HG03575 (cell line): ENCODE measurements at regions not wholly inside any gene's neighbourhood (a gene's known extent, or its start where the extent isn't known, plus 50 kb on each side); places are given as distances from the start of the nearest gene placed in this dataset.

Source experiments
- ATAC-seq: cut with Tn5 transposase; IDR thresholded peaks from one replicate; pipeline ENCODE4 v1.9.1; 2021; ENCODE audit not compliant: unreplicated experiment, insufficient number of reproducible peaks, low FRiP score; ENCODE audit errors: extremely low read depth

- ATAC-seq: no peak
These were observed 1045.4 kb upstream of the MAP3K7 start for GRCh38 chr6:91632308-91632707.

GRCh38 chr6:91631227-91631626 lies 1044.4 kb upstream of the MAP3K7 start:
- no peak for ATAC-seq

GRCh38 chr6:91626911-91627310 lies 1040.0 kb upstream of the MAP3K7 start:
- no peak for ATAC-seq

- no peak for ATAC-seq
These were observed 1026.6 kb upstream of the MAP3K7 start for GRCh38 chr6:91613481-91613880.

- ATAC-seq: no peak
These were observed 1024.3 kb upstream of the MAP3K7 start for GRCh38 chr6:91611190-91611589.

- ATAC-seq: no peak
These were observed 1021.6 kb upstream of the MAP3K7 start for GRCh38 chr6:91608428-91608827.

GRCh38 chr6:91606148-91606901 lies 1019.5 kb upstream of the MAP3K7 start:
- ATAC-seq: no peak

- no peak for ATAC-seq
These were observed 1013.7 kb upstream of the MAP3K7 start for GRCh38 chr6:91600561-91600960.

- no peak for ATAC-seq
These were observed 1003.3 kb upstream of the MAP3K7 start for GRCh38 chr6:91590191-91590590.

- ATAC-seq: no peak
These were observed 993.8 kb upstream of the MAP3K7 start for GRCh38 chr6:91580635-91581034.

GRCh38 chr6:91575032-91575431 lies 988.2 kb upstream of the MAP3K7 start:
- ATAC-seq: peak; percentile 65

GRCh38 chr6:91573826-91574416 lies 987.0 kb upstream of the MAP3K7 start:
- ATAC-seq: no peak

- no peak for ATAC-seq
These were observed 986.0 kb upstream of the MAP3K7 start for GRCh38 chr6:91572878-91573277.

- no peak for ATAC-seq
These were observed 982.2 kb upstream of the MAP3K7 start for GRCh38 chr6:91569071-91569470.

- ATAC-seq: no peak
These were observed 979.6 kb upstream of the MAP3K7 start for GRCh38 chr6:91566467-91566866.

- ATAC-seq: no peak
These were observed 978.3 kb upstream of the MAP3K7 start for GRCh38 chr6:91565207-91565606.

- no peak for ATAC-seq
These were observed 976.1 kb upstream of the MAP3K7 start for GRCh38 chr6:91562955-91563354.

GRCh38 chr6:91560409-91560808 lies 973.5 kb upstream of the MAP3K7 start:
- ATAC-seq: no peak

GRCh38 chr6:91540902-91541301 lies 954.0 kb upstream of the MAP3K7 start:
- ATAC-seq: no peak

- ATAC-seq: no peak
These were observed 952.6 kb upstream of the MAP3K7 start for GRCh38 chr6:91539456-91539855.

GRCh38 chr6:91538622-91539021 lies 951.8 kb upstream of the MAP3K7 start:
- ATAC-seq: no peak
